B cell (primary cell): ENCODE measurements at regions not wholly inside any gene's neighbourhood (a gene's known extent, or its start where the extent isn't known, plus 50 kb on each side); places are given as distances from the start of the nearest gene placed in this dataset.

ENCODE experiments used
- CTCF ChIP-seq: fragments of 200-600 bp; IDR thresholded peaks from one replicate; pipeline ENCODE4 v1.8.0; 2022; ENCODE audit warnings: antibody characterized with exemption, mild to moderate bottlenecking
- EZH2 ChIP-seq: IDR thresholded peaks from 2 replicates; pipeline ENCODE4 v1.6.1; 2012; ENCODE audit warnings: borderline replicate concordance, low read depth, mild to moderate bottlenecking, moderate library complexity, low read length; ENCODE audit not compliant: insufficient read depth, poor library complexity, severe bottlenecking

GRCh38 chr5:101532430-101532829 is 629.3 kb upstream of the ST8SIA4 start:
- no peak for TF ChIP-seq CTCF
- no peak for TF ChIP-seq EZH2
